NCI-H526 treated with DMSO at 0.1 percent for 48 hours (cell line): ENCODE measurements at regions not wholly inside any gene's neighbourhood (a gene's known extent, or its start where the extent isn't known, plus 50 kb on each side); places are given as distances from the start of the nearest gene placed in this dataset.

Source experiments
- DNase-seq: peaks from one replicate; lab custom pipeline; 2025; lab: John Stamatoyannopoulos, UW

- DNase-seq, result no peak
Observed at GRCh38 chr2:181836583-181836982, 54.9 kb upstream of the ITPRID2 start.

GRCh38 chr2:181837563-181837962 lies 54.0 kb upstream of the ITPRID2 start:
- DNase-seq, result no peak

- no peak for DNase-seq
Observed at GRCh38 chr2:181839811-181840210, 51.7 kb upstream of the ITPRID2 start.

GRCh38 chr2:181841079-181841478 lies 50.5 kb upstream of the ITPRID2 start:
- no peak for DNase-seq
